Stimulated activated CD4-positive, alpha-beta T cell treated with anti-CD3 and anti-CD28 coated beads, Interleukin-1b, Interleukin-23, amount 100 ng/mL, for 1 hour (primary cell): ENCODE measurements at regions not wholly inside any gene's neighbourhood (a gene's known extent, or its start where the extent isn't known, plus 50 kb on each side); places are given as distances from the start of the nearest gene placed in this dataset.

Experiments used
- DNase-seq, 2 donors: peaks; one replicate each; pipeline ENCODE4 v3.0.0-alpha.2; 2020; ENCODE audit warnings: low read depth in 2 of 2

- no peak for DNase-seq
These were observed 141.1 kb upstream of the ZXDA start for GRCh38 chrX:58051346-58051745.

GRCh38 chrX:58044130-58044529, 133.9 kb upstream of the ZXDA start:
- DNase-seq, result no peak

GRCh38 chrX:58025979-58026378, 115.7 kb upstream of the ZXDA start:
- peak in 1 of 2 donors; percentile 1 for DNase-seq

- DNase-seq, result no peak
These were observed 75.7 kb upstream of the ZXDA start for GRCh38 chrX:57985951-57986350.

GRCh38 chrX:57984620-57985019, 74.4 kb upstream of the ZXDA start:
- no peak for DNase-seq

- no peak for DNase-seq
These were observed 67.7 kb upstream of the ZXDA start for GRCh38 chrX:57977992-57978391.

GRCh38 chrX:57964975-57965374, 54.7 kb upstream of the ZXDA start:
- no peak for DNase-seq
